Spleen (tissue), 11 donors: ENCODE measurements at regions not wholly inside any gene's neighbourhood (a gene's known extent, or its start where the extent isn't known, plus 50 kb on each side); places are given as distances from the start of the nearest gene placed in this dataset.

Experiments used
- DNase-seq: peaks from one replicate; pipeline ENCODE4 v3.0.0-alpha.2; 2020
- H3K27ac ChIP-seq, 8 donors: fragments of 200-600 bp; sonication (generic) in 7 of 8; 1 replicate in 4 of 8; 2 replicates in 4 of 8; pipeline versions ENCODE4 v1.5.0 to v1.8.0; 2016 to 2021; ENCODE audit warnings: inconsistent platforms in 4 of 8, mild to moderate bottlenecking in 4 of 8, moderate library complexity in 1 of 8
- H3K27me3 ChIP-seq, 7 donors: fragments of 200-600 bp; sonication (generic) in 6 of 7; replicated peaks in 1 of 7; 1 replicate in 4 of 7; 2 replicates in 3 of 7; pipeline versions ENCODE4 v1.5.0 to v1.8.0; 2016 to 2021; ENCODE audit warnings: inconsistent platforms in 3 of 7, mild to moderate bottlenecking in 1 of 7
- H3K36me3 ChIP-seq, 6 donors: fragments of 200-600 bp; sonication (generic) in 5 of 6; 1 replicate in 4 of 6; 2 replicates in 2 of 6; pipeline versions ENCODE4 v1.5.0 to v1.8.0; 2016 to 2021; ENCODE audit warnings: inconsistent platforms in 2 of 6
- H3K4me1 ChIP-seq, 6 donors: fragments of 200-600 bp; sonication (generic) in 5 of 6; 1 replicate in 3 of 6; 2 replicates in 3 of 6; pipeline versions ENCODE4 v1.5.0 to v1.8.0; 2016 to 2021; ENCODE audit warnings: inconsistent platforms in 3 of 6
- H3K4me3 ChIP-seq, 8 donors: fragments of 200-600 bp; sonication (generic) in 7 of 8; 1 replicate in 4 of 8; 2 replicates in 4 of 8; pipeline versions ENCODE4 v1.5.0 to v1.8.0; 2016 to 2021; ENCODE audit warnings: inconsistent platforms in 4 of 8, mild to moderate bottlenecking in 4 of 8, moderate library complexity in 2 of 8
- H3K9me3 ChIP-seq, 8 donors: fragments of 200-600 bp; sonication (generic) in 7 of 8; 1 replicate in 4 of 8; 2 replicates in 4 of 8; pipeline versions ENCODE4 v1.5.0 to v1.8.0; 2016 to 2021; ENCODE audit warnings: inconsistent platforms in 4 of 8
- POLR2A ChIP-seq, 3 donors: fragments of 450-650 bp; IDR thresholded peaks; one replicate each; pipeline ENCODE4 v1.5.1; 2017; ENCODE audit warnings: antibody characterized with exemption in 3 of 3, mild to moderate bottlenecking in 1 of 3
- POLR2AphosphoS5 ChIP-seq, 3 donors: sonication (generic); formaldehyde crosslinking; IDR thresholded peaks; one replicate each; pipeline ENCODE4 v1.5.1; 2017; ENCODE audit warnings: antibody characterized with exemption in 3 of 3
- WGBS, 5 donors: extraction: QIAGEN DNeasy Blood & Tissue Kit in 3 of 5; methylation state at CpG; one replicate each; pipeline versions ENCODE4 v1.1.5 to v1.1.7; 2013 to 2018; 5-methylcytosine and 5-hydroxymethylcytosine counted together
- intact Hi-C: fragments of 100-400 bp; cut with DNase I; formaldehyde crosslinking; loops from one replicate; pipeline ENCODE4 v1.15.0; 2023; ENCODE audit warnings: low total_unique reads
- TF ChIP-seq, protein P1 (sequence below), 11 experiments: fragments of 200-600 bp in 7 of 11; fragments of 450-650 bp in 4 of 11; sonication (generic) in 4 of 11; IDR thresholded peaks in 8 of 11; conservative IDR thresholded peaks in 3 of 11; 1 replicate in 7 of 11; 2 replicates in 4 of 11; pipeline versions ENCODE4 v1.4.0 to v1.8.0; 2016 to 2021; ENCODE audit warnings: antibody characterized with exemption in 11 of 11, inconsistent platforms in 4 of 11, mild to moderate bottlenecking in 1 of 11
- donor health status: healthy with polysubstance abuse.
- donor health status: DM: no; HTN: no; CAD: no; lungs with moderate emphysema.
- donor health status: DM: no; HTN: no; CAD: no.
- donor health status: Bipolar disorder and iron deficiency.
- donor health status: healthy.
- donor health status: DM: no; HTN: no; CAD: no.
- donor health status: DM: yes; HTN: yes; CAD: no.

- H3K27me3 ChIP-seq, result no peaks in the 10 kb centered on the region
- intact Hi-C loops, result no loop called here
- no peaks in the 10 kb centered on the region for H3K9me3 ChIP-seq
- no peak for TF ChIP-seq POLR2A (IDR thresholded peaks at IDR 0.05)
- TF ChIP-seq, protein P1, sequence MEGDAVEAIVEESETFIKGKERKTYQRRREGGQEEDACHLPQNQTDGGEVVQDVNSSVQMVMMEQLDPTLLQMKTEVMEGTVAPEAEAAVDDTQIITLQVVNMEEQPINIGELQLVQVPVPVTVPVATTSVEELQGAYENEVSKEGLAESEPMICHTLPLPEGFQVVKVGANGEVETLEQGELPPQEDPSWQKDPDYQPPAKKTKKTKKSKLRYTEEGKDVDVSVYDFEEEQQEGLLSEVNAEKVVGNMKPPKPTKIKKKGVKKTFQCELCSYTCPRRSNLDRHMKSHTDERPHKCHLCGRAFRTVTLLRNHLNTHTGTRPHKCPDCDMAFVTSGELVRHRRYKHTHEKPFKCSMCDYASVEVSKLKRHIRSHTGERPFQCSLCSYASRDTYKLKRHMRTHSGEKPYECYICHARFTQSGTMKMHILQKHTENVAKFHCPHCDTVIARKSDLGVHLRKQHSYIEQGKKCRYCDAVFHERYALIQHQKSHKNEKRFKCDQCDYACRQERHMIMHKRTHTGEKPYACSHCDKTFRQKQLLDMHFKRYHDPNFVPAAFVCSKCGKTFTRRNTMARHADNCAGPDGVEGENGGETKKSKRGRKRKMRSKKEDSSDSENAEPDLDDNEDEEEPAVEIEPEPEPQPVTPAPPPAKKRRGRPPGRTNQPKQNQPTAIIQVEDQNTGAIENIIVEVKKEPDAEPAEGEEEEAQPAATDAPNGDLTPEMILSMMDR (IDR thresholded peaks at IDR 0.05 in 8 of 11, conservative IDR thresholded peaks at IDR 0.05 in 3 of 11), result no peak
- H3K4me1 ChIP-seq, result peaks cover 0 to 28% (median 0%) of the 10 kb centered on the region in 6 donors
- no peak overlapping the region for H3K4me3 ChIP-seq
- WGBS, 5 donors, result 53 to 98% (median 95%) methylated on average over 1 of the region's 1 CpG
- no peak overlapping the region for H3K27ac ChIP-seq
- DNase-seq, result no peak
- H3K36me3 ChIP-seq, result no peaks in the 10 kb centered on the region
Measured at GRCh38 chr5:74279244-74279643, 361.3 kb downstream of the ENC1 start.

GRCh38 chr5:74277418-74277817, 363.1 kb downstream of the ENC1 start:
- no peak for DNase-seq
- 83 to 96% (median 91%) methylated on average over 3 of the region's 3 CpGs for WGBS, 5 donors
- intact Hi-C loops, result no loop called here
- Histone ChIP-seq H3K9me3 (no peaks in the 10 kb centered on the region), H3K4me1 (peaks cover 0 to 28% (median 0%) of the 10 kb centered on the region in 6 donors), H3K27me3 (no peaks in the 10 kb centered on the region), H3K27ac (peak overlapping the region in 1 of 8 donors; percentile 24), H3K4me3 (no peak overlapping the region), H3K36me3 (no peaks in the 10 kb centered on the region)
- TF ChIP-seq POLR2A (IDR thresholded peaks at IDR 0.05) (no peak), POLR2AphosphoS5 (IDR thresholded peaks at IDR 0.05) (no peak)
- TF ChIP-seq, protein P1 (IDR thresholded peaks at IDR 0.05 in 8 of 11, conservative IDR thresholded peaks at IDR 0.05 in 3 of 11), result no peak

DNA sequence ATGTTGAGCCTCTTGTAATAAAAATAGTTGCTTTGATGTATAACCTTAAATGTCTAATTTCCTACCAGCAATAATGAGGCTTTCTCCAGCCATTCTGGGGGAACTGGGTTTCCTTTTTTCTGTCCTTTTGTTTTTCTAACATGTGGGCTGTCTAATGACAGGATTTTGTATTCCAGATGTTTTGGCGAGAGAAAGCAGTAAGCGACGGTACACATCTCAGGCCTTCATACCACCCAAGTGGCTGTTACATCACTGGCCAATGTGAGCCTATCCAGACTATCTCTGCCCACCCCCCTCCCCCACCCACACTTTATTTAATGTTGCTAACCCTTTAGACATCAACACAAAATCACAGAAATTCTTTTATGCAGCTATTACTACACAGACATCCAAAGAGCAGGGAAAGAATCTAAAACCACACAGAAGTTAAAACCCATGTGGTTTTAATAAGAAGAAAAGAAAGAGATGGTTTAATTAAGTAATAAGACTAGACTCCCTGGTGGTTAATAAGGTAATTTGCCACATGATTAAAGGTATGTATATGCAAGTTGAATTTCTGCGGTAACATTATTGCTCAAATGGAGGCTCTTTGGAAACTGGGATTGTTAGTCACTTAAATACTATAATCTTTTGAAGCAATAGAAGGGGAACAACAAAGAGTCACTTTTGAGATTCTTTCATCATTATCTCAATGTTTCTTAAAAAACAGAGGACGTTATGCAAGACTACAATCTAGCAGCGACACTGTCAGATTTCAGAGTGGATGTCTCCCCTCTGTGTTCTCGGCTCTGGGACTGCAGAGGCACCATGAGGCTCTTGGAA, 365.1 kb downstream of the ENC1 start:
- DNase-seq, result no peak
- H3K9me3 ChIP-seq, result no peaks in the 10 kb centered on the region
- H3K4me1 ChIP-seq, result peaks cover 0 to 28% (median 0%) of the 10 kb centered on the region in 6 donors
- H3K27me3 ChIP-seq, result no peaks in the 10 kb centered on the region
- no peak overlapping the region for H3K4me3 ChIP-seq
- WGBS, 5 donors, result 63 to 87% (median 65%) methylated on average over 7 of the region's 7 CpGs
- intact Hi-C loops, result no loop called here
- TF ChIP-seq POLR2A (IDR thresholded peaks at IDR 0.05) (no peak), POLR2AphosphoS5 (IDR thresholded peaks at IDR 0.05) (no peak)
- TF ChIP-seq, protein P1 (IDR thresholded peaks at IDR 0.05 in 8 of 11, conservative IDR thresholded peaks at IDR 0.05 in 3 of 11), result no peak
- peak overlapping the region in 4 of 8 donors; percentile 1 to 49 (median 24) for H3K27ac ChIP-seq
- H3K36me3 ChIP-seq, result no peaks in the 10 kb centered on the region

DNA sequence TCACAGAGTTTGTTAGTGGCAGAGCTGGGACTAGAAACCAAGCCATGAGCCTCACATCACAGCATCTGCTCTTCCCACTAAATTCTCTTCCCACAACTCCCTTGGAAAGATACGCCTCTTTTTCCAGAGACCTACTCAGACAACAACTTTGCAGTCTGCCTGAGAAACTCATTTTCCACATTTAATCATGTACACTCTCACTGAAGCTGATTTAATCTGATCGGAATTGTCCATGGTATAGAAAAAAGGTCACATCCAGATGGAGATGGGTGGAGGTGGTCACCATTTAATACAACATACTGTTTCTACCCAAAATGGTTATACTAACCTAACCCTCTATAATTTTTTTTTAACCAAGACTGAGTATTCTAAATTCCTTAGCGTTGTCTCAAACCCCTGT, 366.2 kb downstream of the ENC1 start:
- intact Hi-C loops, result no loop called here
- DNase-seq, result no peak
- Histone ChIP-seq H3K27ac (no peak overlapping the region), H3K4me3 (no peak overlapping the region), H3K4me1 (peaks cover 0 to 28% (median 0%) of the 10 kb centered on the region in 6 donors), H3K9me3 (no peaks in the 10 kb centered on the region), H3K27me3 (no peaks in the 10 kb centered on the region), H3K36me3 (no peaks in the 10 kb centered on the region)
- TF ChIP-seq POLR2A (IDR thresholded peaks at IDR 0.05) (no peak), POLR2AphosphoS5 (IDR thresholded peaks at IDR 0.05) (no peak)
- TF ChIP-seq, protein P1 (IDR thresholded peaks at IDR 0.05 in 8 of 11, conservative IDR thresholded peaks at IDR 0.05 in 3 of 11), result no peak
- WGBS, 5 donors, result 79 to 95% (median 94%) methylated on average over 3 of the region's 3 CpGs
